Prostate gland (tissue), 2 donors: ENCODE measurements at regions not wholly inside any gene's neighbourhood (a gene's known extent, or its start where the extent isn't known, plus 50 kb on each side); places are given as distances from the start of the nearest gene placed in this dataset.

Experiments
- DNase-seq: peaks from one replicate; pipeline ENCODE4 v3.0.0-alpha.2; 2019; ENCODE audit warnings: low spot score
- H3K27ac ChIP-seq, 2 donors: fragments of 200-600 bp; sonication (generic); 2 replicates each; pipeline ENCODE4 v1.5.1; 2017 to 2019
- H3K27me3 ChIP-seq: fragments of 200-600 bp; sonication (generic); replicated peaks from 2 replicates; pipeline ENCODE4 v1.5.1; 2019; ENCODE audit not compliant: insufficient read depth
- H3K36me3 ChIP-seq, 2 donors: fragments of 200-600 bp; sonication (generic); 1 replicate in 1 of 2; 2 replicates in 1 of 2; pipeline versions ENCODE4 v1.5.1 to v1.8.1; 2017 to 2019
- H3K4me1 ChIP-seq: fragments of 200-600 bp; sonication (generic); replicated peaks from 2 replicates; pipeline ENCODE4 v1.5.1; 2019
- H3K4me3 ChIP-seq, 2 donors: fragments of 200-600 bp; sonication (generic); 2 replicates each; pipeline ENCODE4 v1.5.1; 2017 to 2019
- H3K9me3 ChIP-seq: fragments of 200-600 bp; sonication (generic); 2 replicates; pipeline ENCODE4 v1.5.1; 2017
- POLR2A ChIP-seq: fragments of 450-650 bp; IDR thresholded peaks from one replicate; pipeline ENCODE4 v1.6.1; 2016; ENCODE audit warnings: antibody characterized with exemption, mild to moderate bottlenecking
- POLR2AphosphoS5 ChIP-seq: sonication (generic); formaldehyde crosslinking; IDR thresholded peaks from one replicate; pipeline ENCODE4 v1.6.1; 2017; ENCODE audit warnings: antibody characterized with exemption
- WGBS: methylation state at CpG from one replicate; pipeline ENCODE4 v1.1.5; 2018; 5-methylcytosine and 5-hydroxymethylcytosine counted together
- intact Hi-C: fragments of 100-400 bp; cut with DNase I; formaldehyde crosslinking; loops from one replicate; pipeline ENCODE4 v1.14.2; 2022
- TF ChIP-seq, protein P1 (sequence below), 4 experiments: fragments of 200-600 bp in 2 of 4; fragments of 450-650 bp in 2 of 4; sonication (generic) in 2 of 4; IDR thresholded peaks; 1 replicate in 3 of 4; 2 replicates in 1 of 4; pipeline ENCODE4 v1.5.1; 2016 to 2019; ENCODE audit warnings: antibody characterized with exemption in 4 of 4, mild to moderate bottlenecking in 2 of 4, moderate library complexity in 2 of 4

DNA sequence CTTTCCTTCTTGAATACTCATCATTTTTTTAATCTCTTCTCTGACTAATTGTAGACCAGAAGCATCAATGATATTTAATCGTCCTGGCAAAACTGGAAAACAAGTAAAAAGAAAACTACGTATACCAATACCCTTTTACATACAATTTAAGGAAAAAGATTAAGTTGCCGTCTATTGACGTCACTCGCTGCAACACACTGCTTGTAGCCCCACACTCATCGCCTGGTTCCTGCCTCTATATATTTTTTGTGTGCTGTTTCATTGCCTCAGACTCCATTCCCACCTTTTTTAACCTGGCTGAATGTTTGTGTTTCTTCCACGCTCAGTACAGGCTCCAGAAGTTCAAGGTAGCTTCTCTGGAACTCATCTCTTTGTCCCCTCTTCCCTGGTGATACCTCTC is 536.2 kb downstream of the METTL4 start:
- TF ChIP-seq POLR2AphosphoS5 (no peak), POLR2A (no peak)
- TF ChIP-seq, protein P1, sequence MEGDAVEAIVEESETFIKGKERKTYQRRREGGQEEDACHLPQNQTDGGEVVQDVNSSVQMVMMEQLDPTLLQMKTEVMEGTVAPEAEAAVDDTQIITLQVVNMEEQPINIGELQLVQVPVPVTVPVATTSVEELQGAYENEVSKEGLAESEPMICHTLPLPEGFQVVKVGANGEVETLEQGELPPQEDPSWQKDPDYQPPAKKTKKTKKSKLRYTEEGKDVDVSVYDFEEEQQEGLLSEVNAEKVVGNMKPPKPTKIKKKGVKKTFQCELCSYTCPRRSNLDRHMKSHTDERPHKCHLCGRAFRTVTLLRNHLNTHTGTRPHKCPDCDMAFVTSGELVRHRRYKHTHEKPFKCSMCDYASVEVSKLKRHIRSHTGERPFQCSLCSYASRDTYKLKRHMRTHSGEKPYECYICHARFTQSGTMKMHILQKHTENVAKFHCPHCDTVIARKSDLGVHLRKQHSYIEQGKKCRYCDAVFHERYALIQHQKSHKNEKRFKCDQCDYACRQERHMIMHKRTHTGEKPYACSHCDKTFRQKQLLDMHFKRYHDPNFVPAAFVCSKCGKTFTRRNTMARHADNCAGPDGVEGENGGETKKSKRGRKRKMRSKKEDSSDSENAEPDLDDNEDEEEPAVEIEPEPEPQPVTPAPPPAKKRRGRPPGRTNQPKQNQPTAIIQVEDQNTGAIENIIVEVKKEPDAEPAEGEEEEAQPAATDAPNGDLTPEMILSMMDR (IDR thresholded peaks at IDR 0.05), result no peak
- no peaks in the 10 kb centered on the region for H3K4me1 ChIP-seq
- intact Hi-C loops, result no loop called here
- no peaks in the 10 kb centered on the region for H3K27me3 ChIP-seq
- 96% methylated on average over 7 of the region's 7 CpGs for WGBS
- H3K27ac ChIP-seq, result no peak overlapping the region
- H3K36me3 ChIP-seq, result no peaks in the 10 kb centered on the region
- no peak overlapping the region for H3K4me3 ChIP-seq
- DNase-seq, result no peak
- no peaks in the 10 kb centered on the region for H3K9me3 ChIP-seq

DNA sequence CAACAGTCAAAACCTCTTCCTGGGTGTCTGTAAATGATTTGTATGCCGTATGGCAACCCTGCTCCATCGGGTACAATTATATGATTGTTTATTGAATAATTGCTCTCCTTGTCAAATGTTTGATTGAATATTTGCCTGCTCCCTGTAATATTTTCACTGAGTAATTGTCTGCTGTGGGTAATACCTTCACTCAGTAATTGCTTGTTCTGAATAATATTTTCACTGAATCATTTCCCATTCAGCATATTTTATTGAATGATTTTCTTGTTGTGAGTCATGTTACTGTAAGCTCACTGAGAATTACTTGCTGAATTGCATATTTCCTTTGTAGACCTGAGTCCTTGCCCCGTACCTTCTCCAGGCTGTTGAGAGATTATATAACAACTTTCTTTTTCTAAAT is 535.2 kb downstream of the METTL4 start:
- DNase-seq, result no peak
- no peaks in the 10 kb centered on the region for H3K4me1 ChIP-seq
- H3K4me3 ChIP-seq, result no peak overlapping the region
- intact Hi-C loops, result no loop called here
- TF ChIP-seq POLR2AphosphoS5, result no peak
- TF ChIP-seq POLR2A, result no peak
- TF ChIP-seq, protein P1 (IDR thresholded peaks at IDR 0.05), result no peak
- no peaks in the 10 kb centered on the region for H3K9me3 ChIP-seq
- 66% methylated on average over 3 of the region's 3 CpGs for WGBS
- no peaks in the 10 kb centered on the region for H3K36me3 ChIP-seq
- H3K27me3 ChIP-seq, result no peaks in the 10 kb centered on the region
- no peak overlapping the region for H3K27ac ChIP-seq

DNA sequence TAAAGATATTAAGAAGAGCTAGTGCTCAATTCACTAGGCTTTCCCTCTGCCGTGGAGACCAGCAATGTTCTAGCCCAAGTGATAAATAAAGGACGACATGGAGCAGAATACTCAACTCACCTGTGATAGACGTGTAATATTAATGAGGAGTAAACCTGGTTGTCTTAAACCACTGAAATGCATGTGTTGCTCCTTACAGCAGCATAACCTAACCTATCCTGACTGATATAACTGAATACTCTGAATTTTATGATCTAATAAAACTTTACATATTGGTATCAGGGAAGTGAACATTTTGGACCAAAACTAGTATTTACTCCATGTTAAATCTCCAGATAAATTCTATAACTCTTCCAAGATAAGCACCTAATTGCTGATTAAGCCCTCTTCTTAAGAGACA is 531.0 kb downstream of the METTL4 start:
- Histone ChIP-seq H3K27ac (no peak overlapping the region), H3K4me1 (no peaks in the 10 kb centered on the region), H3K4me3 (no peak overlapping the region), H3K27me3 (no peaks in the 10 kb centered on the region), H3K36me3 (no peaks in the 10 kb centered on the region), H3K9me3 (no peaks in the 10 kb centered on the region)
- WGBS, result 93% methylated on average over 3 of the region's 3 CpGs
- no peak for TF ChIP-seq POLR2AphosphoS5
- intact Hi-C loops, result no loop called here
- no peak for DNase-seq

DNA sequence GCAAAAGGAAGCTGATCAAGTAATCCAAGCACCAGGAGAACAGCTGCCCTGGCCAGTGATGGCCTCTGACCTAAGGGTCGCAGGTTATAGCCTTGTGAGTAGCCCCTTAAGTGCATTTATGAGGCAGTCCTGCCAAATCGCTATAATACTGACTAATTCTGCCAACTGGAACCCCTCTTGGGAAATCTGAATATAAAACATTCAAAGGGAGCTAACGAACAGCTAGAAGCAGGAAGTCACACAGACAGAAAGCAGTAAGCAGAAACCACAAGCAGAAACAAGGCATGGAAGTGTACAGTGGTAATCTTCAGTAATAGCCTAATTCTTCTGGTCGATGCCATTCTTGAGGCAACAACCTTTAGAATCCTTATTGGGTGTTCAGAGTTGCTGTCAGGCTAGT is 521.3 kb downstream of the METTL4 start:
- no peak for TF ChIP-seq POLR2A
- TF ChIP-seq, protein P1 (IDR thresholded peaks at IDR 0.05), result no peak
- no peak for TF ChIP-seq POLR2AphosphoS5
- WGBS, result 69% methylated on average over 4 of the region's 4 CpGs
- H3K27me3 ChIP-seq, result no peaks in the 10 kb centered on the region
- intact Hi-C loops, result no loop called here
- no peaks in the 10 kb centered on the region for H3K36me3 ChIP-seq
- H3K27ac ChIP-seq, result no peak overlapping the region
- H3K4me1 ChIP-seq, result no peaks in the 10 kb centered on the region
- no peak overlapping the region for H3K4me3 ChIP-seq
- H3K9me3 ChIP-seq, result no peaks in the 10 kb centered on the region
- DNase-seq, result no peak

DNA sequence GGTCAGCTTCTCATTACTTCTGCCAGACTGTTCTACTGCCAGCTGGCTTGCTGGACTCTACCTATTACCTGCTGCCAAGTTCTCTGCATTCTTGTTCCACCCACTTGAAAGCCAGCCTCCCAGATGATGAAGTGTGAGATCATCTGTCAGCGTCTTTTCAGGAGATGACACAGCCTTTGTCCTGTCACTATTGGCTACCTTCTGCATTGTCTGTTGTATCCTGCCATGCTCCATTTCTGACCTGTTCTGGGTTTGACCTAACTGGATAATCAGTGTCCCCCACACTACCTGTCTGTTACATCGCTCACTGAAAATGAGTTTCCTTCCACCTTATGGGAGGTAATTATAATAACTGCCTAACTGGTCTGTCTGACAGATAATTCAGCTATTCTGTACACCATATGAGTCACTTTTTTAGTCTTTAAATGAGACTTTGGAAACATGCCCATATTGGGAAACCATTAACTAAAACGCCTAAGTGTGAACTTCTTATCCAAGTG is 520.6 kb downstream of the METTL4 start:
- no peak overlapping the region for H3K4me3 ChIP-seq
- H3K9me3 ChIP-seq, result no peaks in the 10 kb centered on the region
- WGBS, result 59% methylated on average over 3 of the region's 3 CpGs
- DNase-seq, result no peak
- TF ChIP-seq POLR2A (no peak), POLR2AphosphoS5 (no peak)
- TF ChIP-seq, protein P1 (IDR thresholded peaks at IDR 0.05), result no peak
- no peaks in the 10 kb centered on the region for H3K4me1 ChIP-seq
- H3K27me3 ChIP-seq, result no peaks in the 10 kb centered on the region
- H3K27ac ChIP-seq, result no peak overlapping the region
- no peaks in the 10 kb centered on the region for H3K36me3 ChIP-seq
- intact Hi-C loops, result no loop called here
